ENCODE measurements at regions not wholly inside any gene's neighbourhood (a gene's known extent, or its start where the extent isn't known, plus 50 kb on each side); places are given as distances from the start of the nearest gene placed in this dataset.

GRCh38 chr6:90978046-90978445 is 391.2 kb upstream of the MAP3K7 start:
- TF ChIP-seq CTCF (IDR thresholded peaks at IDR 0.05; ENCODE audit: low read depth, low read length, missing input control) = no peak
- no peak for TF ChIP-seq FOXA1 (IDR thresholded peaks at IDR 0.05)

Data from liver (tissue), 2 donors.